Thymus (tissue), 11 donors: ENCODE measurements at regions not wholly inside any gene's neighbourhood (a gene's known extent, or its start where the extent isn't known, plus 50 kb on each side); places are given as distances from the start of the nearest gene placed in this dataset.

ENCODE experiments used
- DNase-seq, 9 donors: peaks; one replicate each; pipeline ENCODE4 v3.0.0-alpha.2; 2013; ENCODE audit warnings: low spot score in 9 of 9, low read depth in 6 of 9, missing footprints in 1 of 9
- H3K27ac ChIP-seq, 2 donors: one replicate each; pipeline ENCODE4 v1.5.1; 2013; ENCODE audit warnings: control low read depth in 1 of 2, low read depth in 1 of 2, low read length in 1 of 2, mild to moderate bottlenecking in 1 of 2, moderate library complexity in 1 of 2
- H3K27me3 ChIP-seq, 2 donors: one replicate each; pipeline ENCODE4 v1.5.1; 2013; ENCODE audit warnings: low read length in 1 of 2; ENCODE audit not compliant: control insufficient read depth in 2 of 2, insufficient read depth in 1 of 2
- H3K36me3 ChIP-seq, 2 donors: one replicate each; pipeline ENCODE4 v1.5.1; 2013; ENCODE audit warnings: low read length in 1 of 2, mild to moderate bottlenecking in 1 of 2, moderate library complexity in 1 of 2; ENCODE audit not compliant: control insufficient read depth in 2 of 2, insufficient read depth in 2 of 2
- H3K4me1 ChIP-seq, 2 donors: one replicate each; pipeline ENCODE4 v1.5.1; 2013; ENCODE audit warnings: low read length in 2 of 2; ENCODE audit not compliant: control insufficient read depth in 2 of 2, insufficient read depth in 2 of 2
- H3K4me3 ChIP-seq, 2 donors: one replicate each; pipeline ENCODE4 v1.5.1; 2013; ENCODE audit warnings: low read length in 2 of 2, control low read depth in 1 of 2, mild to moderate bottlenecking in 1 of 2
- H3K9me3 ChIP-seq, 2 donors: one replicate each; pipeline ENCODE4 v1.5.1; 2013; ENCODE audit warnings: low read length in 1 of 2, mild to moderate bottlenecking in 1 of 2; ENCODE audit not compliant: control insufficient read depth in 2 of 2, insufficient read depth in 1 of 2
- WGBS: extraction: QIAGEN DNeasy Blood & Tissue Kit; methylation state at CpG from one replicate; pipeline ENCODE4 v1.1.7; 2013; 5-methylcytosine and 5-hydroxymethylcytosine counted together
- donor health status: healthy.

DNA sequence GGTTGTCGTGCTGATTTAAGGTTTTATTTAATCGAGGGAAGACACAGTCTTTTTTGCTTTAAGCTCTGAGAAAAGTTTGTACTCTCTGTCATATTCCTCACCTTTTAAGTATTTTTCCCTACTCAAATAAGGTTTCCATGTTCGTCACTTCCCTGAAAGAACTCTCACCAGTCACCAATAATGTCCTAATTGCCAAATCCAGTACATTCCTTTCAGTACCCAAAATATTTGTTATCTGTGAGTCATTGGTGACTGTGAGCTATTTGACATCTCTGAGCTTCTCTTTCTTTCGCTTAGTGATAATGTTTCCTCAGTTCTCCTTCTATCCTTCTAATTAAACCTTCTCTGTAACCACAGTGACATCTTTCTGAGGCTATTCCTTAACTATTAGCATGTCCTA lies 874.2 kb upstream of the ADGRL2 start:
- H3K36me3 ChIP-seq = no peaks in the 10 kb centered on the region
- WGBS = 92% methylated on average over 4 of the region's 4 CpGs
- H3K4me3 ChIP-seq = no peak overlapping the region
- no peak for DNase-seq
- no peaks in the 10 kb centered on the region for H3K4me1 ChIP-seq
- H3K27me3 ChIP-seq = no peaks in the 10 kb centered on the region
- peaks cover 0 to 2% of the 10 kb centered on the region in 2 donors for H3K9me3 ChIP-seq
- H3K27ac ChIP-seq = no peak overlapping the region

DNA sequence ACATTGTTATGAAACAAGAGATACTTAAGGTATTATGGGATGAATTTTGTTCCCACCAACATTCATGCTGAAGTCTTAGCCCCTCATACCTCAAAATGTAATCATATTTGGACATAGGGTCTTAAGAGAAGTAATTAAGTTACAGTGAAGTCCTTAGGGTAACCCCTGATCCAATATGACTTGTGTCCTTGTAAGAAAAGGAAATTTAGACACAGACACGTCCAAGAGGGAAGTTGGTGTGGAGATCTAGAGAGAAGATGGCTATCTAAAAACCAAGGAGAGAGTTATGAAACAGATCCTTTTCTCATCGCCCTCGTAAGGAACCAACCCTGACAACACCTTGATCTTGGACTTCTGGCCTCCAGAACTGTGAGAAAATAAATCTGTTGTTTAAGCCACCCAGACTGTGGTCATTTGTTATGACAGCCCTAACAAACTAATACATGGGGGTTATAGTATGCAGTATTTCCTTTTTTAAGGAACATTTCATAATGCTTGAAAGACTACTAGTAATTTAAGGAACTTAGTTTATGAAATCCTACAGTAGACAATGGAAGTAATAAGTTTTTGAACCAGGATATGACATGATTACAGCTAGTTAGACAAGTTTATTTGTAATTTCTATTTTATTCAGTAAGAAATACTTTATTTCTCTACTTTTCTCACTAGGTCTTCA lies 875.5 kb upstream of the ADGRL2 start:
- DNase-seq = no peak
- Histone ChIP-seq H3K27me3 (no peaks in the 10 kb centered on the region), H3K4me1 (no peaks in the 10 kb centered on the region), H3K36me3 (no peaks in the 10 kb centered on the region), H3K27ac (no peak overlapping the region), H3K4me3 (no peak overlapping the region), H3K9me3 (peaks cover 0 to 2% of the 10 kb centered on the region in 2 donors)
- WGBS = 88% methylated on average over 3 of the region's 3 CpGs

DNA sequence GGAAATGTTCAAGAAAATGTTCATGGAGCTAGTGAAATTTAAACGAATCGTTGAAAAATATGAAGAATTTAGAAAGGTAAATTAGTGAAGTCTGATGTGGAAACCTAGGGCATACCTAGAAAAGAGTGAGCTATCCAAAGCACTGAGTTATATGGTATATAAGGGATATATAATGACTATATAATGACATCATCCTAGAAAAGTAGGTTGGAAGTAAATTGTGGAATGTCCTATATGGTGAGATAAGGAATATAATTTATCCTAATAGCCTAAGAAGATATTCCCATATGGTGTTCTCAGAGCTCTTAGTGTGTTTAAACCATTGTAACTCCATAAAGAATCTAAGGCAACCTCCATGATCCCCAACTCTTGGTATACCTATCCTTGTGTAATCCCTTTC lies 876.4 kb upstream of the ADGRL2 start:
- DNase-seq = no peak
- Histone ChIP-seq H3K27ac (no peak overlapping the region), H3K27me3 (no peaks in the 10 kb centered on the region), H3K9me3 (no peaks in the 10 kb centered on the region), H3K4me1 (no peaks in the 10 kb centered on the region), H3K4me3 (no peak overlapping the region), H3K36me3 (no peaks in the 10 kb centered on the region)
- WGBS = 97% methylated on average over 2 of the region's 2 CpGs

DNA sequence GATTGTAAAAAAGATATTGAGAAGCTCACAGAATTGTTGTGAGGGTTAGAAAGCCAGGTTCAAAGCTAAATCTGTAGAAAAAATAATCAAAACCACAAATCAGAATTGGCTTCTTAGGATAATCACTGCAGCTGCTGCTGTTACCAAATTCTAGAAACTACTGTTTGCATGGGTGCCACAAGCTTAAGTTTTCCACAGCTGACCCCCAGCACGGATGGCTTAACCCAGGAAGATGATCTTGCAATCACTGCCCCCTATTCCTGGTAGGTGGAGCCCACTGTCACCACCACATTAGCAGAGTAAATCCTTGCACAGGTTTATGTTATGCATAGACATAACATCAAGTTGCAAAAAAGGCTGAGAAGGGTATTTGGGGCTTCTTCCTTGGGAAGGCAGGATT lies 877.8 kb upstream of the ADGRL2 start:
- no peaks in the 10 kb centered on the region for H3K9me3 ChIP-seq
- no peaks in the 10 kb centered on the region for H3K4me1 ChIP-seq
- no peaks in the 10 kb centered on the region for H3K27me3 ChIP-seq
- no peak overlapping the region for H3K27ac ChIP-seq
- DNase-seq = no peak
- H3K4me3 ChIP-seq = no peak overlapping the region
- H3K36me3 ChIP-seq = no peaks in the 10 kb centered on the region
- WGBS = 78% methylated on average over 1 of the region's 1 CpG

DNA sequence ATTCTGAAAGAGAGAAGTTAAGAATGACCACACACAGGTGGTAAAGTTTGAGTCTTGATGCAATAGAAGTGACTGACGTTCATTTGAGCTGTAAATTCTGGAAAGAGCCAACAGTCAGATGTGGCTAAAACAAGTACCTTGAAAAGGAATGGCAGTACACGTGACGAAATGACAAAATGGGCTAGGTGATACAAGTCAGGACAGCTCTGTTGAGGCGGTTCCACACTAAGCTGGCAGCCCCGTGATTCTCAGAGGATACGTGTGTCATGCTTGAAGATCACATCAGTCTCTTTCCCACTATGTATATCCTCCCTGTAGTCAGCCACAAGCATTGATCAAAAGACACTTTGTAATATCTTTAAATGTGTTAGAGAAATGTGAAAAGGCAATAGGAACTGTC lies 881.3 kb upstream of the ADGRL2 start:
- Histone ChIP-seq H3K27me3 (no peaks in the 10 kb centered on the region), H3K4me1 (no peaks in the 10 kb centered on the region)
- WGBS = 91% methylated on average over 6 of the region's 6 CpGs

DNA sequence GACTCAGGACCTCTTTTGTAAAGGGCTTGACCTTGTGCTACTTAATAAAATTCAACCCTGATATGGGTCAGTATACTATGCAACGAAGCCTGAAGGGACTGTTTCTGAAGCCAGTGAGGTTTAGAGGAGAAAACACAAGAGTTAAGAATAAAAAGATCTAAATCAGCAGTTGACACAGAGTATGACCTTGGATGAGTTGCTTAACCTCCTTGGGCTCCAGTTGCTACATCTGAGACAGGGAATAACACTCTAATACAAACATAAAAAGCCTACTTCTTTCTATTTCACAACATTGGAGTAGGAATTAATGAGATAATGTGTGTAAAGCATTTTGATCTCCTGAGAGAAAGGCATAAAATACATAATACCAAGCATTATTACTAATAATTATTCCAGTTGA lies 882.4 kb upstream of the ADGRL2 start:
- H3K9me3 ChIP-seq = no peaks in the 10 kb centered on the region
- no peaks in the 10 kb centered on the region for H3K27me3 ChIP-seq
- no peak overlapping the region for H3K27ac ChIP-seq
- H3K36me3 ChIP-seq = no peaks in the 10 kb centered on the region
- H3K4me1 ChIP-seq = no peaks in the 10 kb centered on the region
- H3K4me3 ChIP-seq = no peak overlapping the region
- DNase-seq = no peak
- 0% methylated on average over 1 of the region's 1 CpG for WGBS

More for the DNA sequence above, 881.3 kb upstream of the ADGRL2 start:
- no peak for DNase-seq
- Histone ChIP-seq H3K9me3 (no peaks in the 10 kb centered on the region), H3K27ac (no peak overlapping the region), H3K4me3 (no peak overlapping the region), H3K36me3 (no peaks in the 10 kb centered on the region)

DNA sequence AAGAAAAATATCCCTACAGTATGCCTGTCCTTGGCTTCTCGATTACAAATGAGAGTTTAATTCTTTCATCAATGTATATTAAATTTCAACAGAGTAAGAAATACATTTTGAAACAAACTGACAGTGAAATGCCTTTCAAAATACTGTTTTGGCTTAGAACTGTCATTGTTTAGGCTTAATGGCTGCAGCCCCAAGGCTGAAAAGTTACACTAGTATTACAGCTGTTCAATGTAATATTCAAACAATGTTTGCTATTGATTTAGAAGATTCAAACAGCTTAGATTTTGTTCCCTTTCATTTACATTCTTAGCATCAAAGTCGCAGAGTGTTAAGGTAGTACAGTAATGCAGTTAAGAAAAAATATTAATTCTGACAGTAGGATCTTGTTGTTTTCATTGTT lies 882.9 kb upstream of the ADGRL2 start:
- no peaks in the 10 kb centered on the region for H3K4me1 ChIP-seq
- no peak for DNase-seq
- H3K27me3 ChIP-seq = no peaks in the 10 kb centered on the region
- no peaks in the 10 kb centered on the region for H3K36me3 ChIP-seq
- no peaks in the 10 kb centered on the region for H3K9me3 ChIP-seq
- 93% methylated on average over 2 of the region's 2 CpGs for WGBS
- no peak overlapping the region for H3K27ac ChIP-seq
- no peak overlapping the region for H3K4me3 ChIP-seq

DNA sequence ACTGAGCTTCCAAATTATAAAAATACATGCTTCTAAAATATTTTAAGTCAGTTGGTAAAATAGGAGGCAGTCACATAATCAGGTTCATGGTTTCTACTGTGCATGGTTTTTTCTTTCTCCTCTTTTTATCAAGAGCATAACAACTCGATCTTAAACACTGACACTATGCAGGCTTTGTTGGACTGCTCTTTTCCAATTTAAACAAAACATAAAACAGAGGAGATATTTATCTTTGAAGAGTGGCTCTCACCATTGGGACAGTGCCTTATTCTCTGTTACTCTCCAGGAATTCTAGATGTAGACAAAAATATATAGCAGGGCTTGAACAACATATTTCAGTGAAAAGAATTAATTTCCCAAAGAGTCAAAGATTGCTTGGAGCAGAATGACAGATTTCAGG lies 883.5 kb upstream of the ADGRL2 start:
- H3K4me1 ChIP-seq = no peaks in the 10 kb centered on the region
- H3K27ac ChIP-seq = no peak overlapping the region
- no peaks in the 10 kb centered on the region for H3K36me3 ChIP-seq
- no peak for DNase-seq
- no peak overlapping the region for H3K4me3 ChIP-seq
- no peaks in the 10 kb centered on the region for H3K27me3 ChIP-seq
- 81% methylated on average over 1 of the region's 1 CpG for WGBS
- no peaks in the 10 kb centered on the region for H3K9me3 ChIP-seq

DNA sequence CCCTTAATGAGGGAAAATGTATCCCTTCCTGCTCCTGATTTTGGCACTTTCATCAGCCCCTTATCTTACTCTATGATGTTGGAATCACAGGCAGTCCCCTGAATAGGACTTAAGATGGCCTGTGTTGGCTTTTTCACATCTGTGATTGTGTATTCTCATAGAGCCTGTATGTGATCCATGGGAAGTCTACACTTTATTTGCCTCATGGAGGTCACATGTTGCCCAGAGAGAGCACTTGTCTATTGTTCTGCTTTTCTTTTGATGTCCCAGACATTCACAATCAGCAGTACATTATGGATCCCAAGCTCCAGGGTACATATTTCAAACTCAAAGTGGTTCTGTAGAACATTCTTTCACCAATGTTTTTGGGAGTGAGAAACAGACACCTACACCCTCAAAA lies 885.2 kb upstream of the ADGRL2 start:
- Histone ChIP-seq H3K27ac (no peak overlapping the region), H3K36me3 (no peaks in the 10 kb centered on the region), H3K27me3 (no peaks in the 10 kb centered on the region), H3K4me3 (no peak overlapping the region), H3K9me3 (no peaks in the 10 kb centered on the region), H3K4me1 (no peaks in the 10 kb centered on the region)
- DNase-seq = no peak

DNA sequence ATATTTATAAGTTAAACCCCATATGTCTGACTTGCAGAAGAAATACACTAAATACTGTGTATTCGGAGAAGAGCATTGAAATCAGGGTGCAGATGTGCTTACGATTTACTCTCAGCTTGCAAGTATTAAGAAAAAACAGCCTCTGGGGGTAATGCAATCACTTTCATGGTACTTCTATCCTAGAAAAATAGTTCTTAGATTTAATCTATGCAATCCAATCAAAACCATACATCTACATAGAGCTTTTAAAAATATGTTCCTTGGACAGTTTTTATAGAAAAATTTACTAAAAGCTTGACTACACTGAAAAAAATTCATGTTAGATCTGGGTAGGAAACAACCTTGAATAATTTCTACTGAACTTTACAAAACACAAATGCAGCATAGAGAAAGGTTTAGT lies 890.3 kb upstream of the ADGRL2 start:
- no peak overlapping the region for H3K27ac ChIP-seq
- no peaks in the 10 kb centered on the region for H3K27me3 ChIP-seq
- no peak overlapping the region for H3K4me3 ChIP-seq
- H3K9me3 ChIP-seq = no peaks in the 10 kb centered on the region
- 97% methylated on average over 2 of the region's 2 CpGs for WGBS
- H3K36me3 ChIP-seq = no peaks in the 10 kb centered on the region
- DNase-seq = no peak
- H3K4me1 ChIP-seq = no peaks in the 10 kb centered on the region
